NB4 (cell line): ENCODE measurements at regions not wholly inside any gene's neighbourhood (a gene's known extent, or its start where the extent isn't known, plus 50 kb on each side); places are given as distances from the start of the nearest gene placed in this dataset.

Experiments used
- MYC ChIP-seq: IDR thresholded peaks from 2 replicates; pipeline ENCODE4 v1.6.1; 2011; ENCODE audit warnings: low read depth, low read length
- POLR2A ChIP-seq: IDR thresholded peaks from 2 replicates; pipeline ENCODE4 v1.6.1; 2011; ENCODE audit warnings: mild to moderate bottlenecking; ENCODE audit not compliant: insufficient read length; ENCODE audit errors: extremely low read depth
- TF ChIP-seq, protein P1 (sequence below): IDR thresholded peaks from one replicate; pipeline ENCODE4 v1.5.1; 2012; ENCODE audit warnings: low read depth, low read length
- TF ChIP-seq, protein P2 (sequence below): IDR thresholded peaks from 2 replicates; pipeline ENCODE4 v1.6.1; 2011; ENCODE audit warnings: low read depth, low read length

DNA sequence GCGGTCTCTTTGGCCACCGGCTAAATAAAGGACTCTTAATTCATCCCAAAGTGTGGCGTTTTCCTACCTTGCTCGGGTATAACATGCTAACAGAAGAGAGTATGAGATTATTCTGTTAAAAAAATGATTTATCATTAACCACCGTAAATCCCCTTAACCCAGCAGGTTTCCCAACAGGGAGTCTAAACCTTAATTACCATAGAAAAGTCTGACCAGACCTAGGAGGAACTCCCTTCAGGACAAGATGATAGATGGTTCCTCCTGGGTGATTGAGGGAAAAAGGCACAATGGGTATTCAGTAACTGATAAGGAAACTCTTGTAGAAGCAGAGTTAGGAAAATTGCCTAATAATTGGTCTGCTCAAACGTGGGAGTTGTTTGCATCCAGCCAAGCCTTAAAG is 193.7 kb downstream of the ZNF737 start:
- TF ChIP-seq, protein P1, sequence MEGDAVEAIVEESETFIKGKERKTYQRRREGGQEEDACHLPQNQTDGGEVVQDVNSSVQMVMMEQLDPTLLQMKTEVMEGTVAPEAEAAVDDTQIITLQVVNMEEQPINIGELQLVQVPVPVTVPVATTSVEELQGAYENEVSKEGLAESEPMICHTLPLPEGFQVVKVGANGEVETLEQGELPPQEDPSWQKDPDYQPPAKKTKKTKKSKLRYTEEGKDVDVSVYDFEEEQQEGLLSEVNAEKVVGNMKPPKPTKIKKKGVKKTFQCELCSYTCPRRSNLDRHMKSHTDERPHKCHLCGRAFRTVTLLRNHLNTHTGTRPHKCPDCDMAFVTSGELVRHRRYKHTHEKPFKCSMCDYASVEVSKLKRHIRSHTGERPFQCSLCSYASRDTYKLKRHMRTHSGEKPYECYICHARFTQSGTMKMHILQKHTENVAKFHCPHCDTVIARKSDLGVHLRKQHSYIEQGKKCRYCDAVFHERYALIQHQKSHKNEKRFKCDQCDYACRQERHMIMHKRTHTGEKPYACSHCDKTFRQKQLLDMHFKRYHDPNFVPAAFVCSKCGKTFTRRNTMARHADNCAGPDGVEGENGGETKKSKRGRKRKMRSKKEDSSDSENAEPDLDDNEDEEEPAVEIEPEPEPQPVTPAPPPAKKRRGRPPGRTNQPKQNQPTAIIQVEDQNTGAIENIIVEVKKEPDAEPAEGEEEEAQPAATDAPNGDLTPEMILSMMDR, result no peak
- TF ChIP-seq POLR2A (no peak), MYC (no peak)
- TF ChIP-seq, protein P2, sequence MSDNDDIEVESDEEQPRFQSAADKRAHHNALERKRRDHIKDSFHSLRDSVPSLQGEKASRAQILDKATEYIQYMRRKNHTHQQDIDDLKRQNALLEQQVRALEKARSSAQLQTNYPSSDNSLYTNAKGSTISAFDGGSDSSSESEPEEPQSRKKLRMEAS, result no peak
